K562 (cell line): ENCODE measurements at regions not wholly inside any gene's neighbourhood (a gene's known extent, or its start where the extent isn't known, plus 50 kb on each side); places are given as distances from the start of the nearest gene placed in this dataset.

Source experiments
- ATAC-seq: fragments of 200-7000 bp; cut with Tn5 transposase; 3 replicates; pipeline ENCODE4 v1.9.1; 2020; ENCODE audit warnings: moderate library complexity
- BruUV-seq: library from RNA; stranded (reverse); fragments of 400-500 nt; replicated peaks from 2 replicates; lab custom pipeline; 2021; lab: Mats Ljungman, UMichigan
- CTCF ChIA-PET: fragments of 300-600 bp; formaldehyde crosslinking; extraction: SDS; loops from one replicate; lab custom pipeline; 2021; ENCODE audit warnings: low intra/inter-chr PET ratio; lab: Yijun Ruan, JAX
- POLR2A ChIA-PET: fragments of 300-600, 350-650 bp; sonication (Branson Sonifier 250); formaldehyde crosslinking; extraction: SDS; loops from one replicate; lab custom pipeline; 2021; ENCODE audit warnings: antibody characterized with exemption, inconsistent platforms; lab: Yijun Ruan, JAX
- DNase-seq, 4 experiments: peaks; one replicate each; pipeline versions ENCODE4 v3.0.0 to v3.0.0-alpha.2; 2011 to 2018; ENCODE audit warnings: low spot score in 3 of 4, mixed read lengths in 3 of 4; ENCODE audit errors: extremely low read depth in 1 of 4
- FAIRE-seq: peaks from 2 replicates; lab custom pipeline; 2011; peaks lifted over from hg19 to GRCh38; lab: Jason Lieb, UNC
- H2AFZ ChIP-seq: 2 replicates; pipeline ENCODE4 v1.6.0; 2011; ENCODE audit warnings: low read depth, low read length, control low read depth, inconsistent platforms
- H3K27ac ChIP-seq: fragments of 200-600 bp; 3 replicates; pipeline ENCODE4 v1.8.0; 2011; ENCODE audit warnings: low read depth, mild to moderate bottlenecking, control low read depth, inconsistent platforms, low read length, moderate library complexity, mixed read lengths; ENCODE audit errors: extremely low read depth
- H3K27me3 ChIP-seq, 2 experiments: fragments of 300-600 bp in 1 of 2; 2 replicates in 1 of 2; 3 replicates in 1 of 2; pipeline versions ENCODE4 v1.6.0 to v1.8.0; 2011; ENCODE audit warnings: inconsistent platforms in 2 of 2, low read length in 2 of 2, mild to moderate bottlenecking in 1 of 2, mixed read lengths in 1 of 2, moderate library complexity in 1 of 2; ENCODE audit not compliant: control insufficient read depth in 2 of 2, insufficient read depth in 2 of 2
- H3K36me3 ChIP-seq: fragments of 300-600 bp; 3 replicates; pipeline ENCODE4 v1.8.0; 2011; ENCODE audit warnings: mild to moderate bottlenecking, low read length, inconsistent platforms; ENCODE audit not compliant: control insufficient read depth, insufficient read depth
- H3K4me1 ChIP-seq, 2 experiments: fragments of 200-600 bp in 1 of 2; replicated peaks in 1 of 2; 2 replicates in 1 of 2; 3 replicates in 1 of 2; pipeline versions ENCODE4 v1.5.1 to v1.8.0; 2011; ENCODE audit warnings: inconsistent platforms in 2 of 2, low read length in 2 of 2, mild to moderate bottlenecking in 1 of 2, mixed read lengths in 1 of 2, moderate library complexity in 1 of 2; ENCODE audit not compliant: control insufficient read depth in 2 of 2, insufficient read depth in 2 of 2
- H3K4me2 ChIP-seq: 2 replicates; pipeline ENCODE4 v1.6.1; 2011; ENCODE audit warnings: low read length, control low read depth, inconsistent platforms, mixed read lengths; ENCODE audit not compliant: insufficient read depth
- H3K4me3 ChIP-seq: fragments of 200-600 bp; sonication (generic), shearing (Covaris generic); 2 replicates; pipeline ENCODE4 v1.5.1; 2016; ENCODE audit warnings: control low read depth, inconsistent platforms
- H3K79me2 ChIP-seq: fragments of 200-600 bp; 3 replicates; pipeline ENCODE4 v1.8.0; 2011; ENCODE audit warnings: low read length, inconsistent platforms; ENCODE audit not compliant: control insufficient read depth, insufficient read depth
- H3K9ac ChIP-seq, 2 experiments: 2 replicates each; pipeline versions ENCODE4 v1.6.0 to v1.6.1; 2011; ENCODE audit warnings: low read depth in 2 of 2, low read length in 2 of 2, control low read depth in 1 of 2, inconsistent platforms in 1 of 2, mild to moderate bottlenecking in 1 of 2, mixed read lengths in 1 of 2; ENCODE audit not compliant: insufficient read depth in 1 of 2
- H3K9me1 ChIP-seq: one replicate; pipeline ENCODE4 v1.6.0; 2011; ENCODE audit warnings: inconsistent platforms, mild to moderate bottlenecking, low read length, moderate library complexity; ENCODE audit not compliant: control insufficient read depth, insufficient read depth
- H3K9me3 ChIP-seq: replicated peaks from 2 replicates; pipeline ENCODE4 v1.5.1; 2011; ENCODE audit warnings: low read depth, low read length, inconsistent platforms; ENCODE audit not compliant: control insufficient read depth, insufficient read depth
- H4K20me1 ChIP-seq: replicated peaks from 2 replicates; pipeline ENCODE4 v1.6.1; 2011; ENCODE audit warnings: low read length, inconsistent platforms, mixed read lengths; ENCODE audit not compliant: control insufficient read depth, insufficient read depth
- CREBBP ChIP-seq: IDR thresholded peaks from one replicate; pipeline ENCODE4 v1.6.1; 2012; ENCODE audit warnings: low read depth, mild to moderate bottlenecking, control low read depth, inconsistent platforms, low read length
- FOXM1 ChIP-seq, 2 experiments: fragments of 450-650 bp in 1 of 2; sonication (generic) in 1 of 2; formaldehyde crosslinking in 1 of 2; IDR thresholded peaks; 2 replicates each; pipeline versions ENCODE4 v1.6.1 to v1.9.0; 2017 to 2022; ENCODE audit warnings: low read depth in 2 of 2, mild to moderate bottlenecking in 2 of 2, missing genetic modification reagents in 1 of 2, moderate library complexity in 1 of 2
- HIVEP1 ChIP-seq: fragments of 250-450 bp; sonication (Bioruptor Pico); IDR thresholded peaks from 2 replicates; pipeline ENCODE4 v1.4.0; 2020; ENCODE audit warnings: mild to moderate bottlenecking
- KDM4B ChIP-seq, 2 experiments: fragments of 450-650 bp in 1 of 2; sonication (generic) in 1 of 2; IDR thresholded peaks; 2 replicates each; pipeline ENCODE4 v1.6.1; 2016 to 2017; ENCODE audit warnings: borderline replicate concordance in 2 of 2, antibody characterized with exemption in 1 of 2, low read depth in 1 of 2, mild to moderate bottlenecking in 1 of 2
- MTF1 ChIP-seq: fragments of 250-450 bp; sonication (Bioruptor Pico); IDR thresholded peaks from 2 replicates; pipeline ENCODE4 v1.9.0; 2021; ENCODE audit warnings: moderate library complexity, mild to moderate bottlenecking, inconsistent platforms, borderline replicate concordance
- TGIF2 ChIP-seq: sonication (generic); formaldehyde crosslinking; IDR thresholded peaks from 2 replicates; pipeline ENCODE4 v1.8.1; 2022; ENCODE audit warnings: mild to moderate bottlenecking, missing genetic modification reagents, moderate library complexity
- ZBTB1 ChIP-seq: sonication (generic); formaldehyde crosslinking; IDR thresholded peaks from 2 replicates; pipeline ENCODE4 v1.8.1; 2023; ENCODE audit warnings: missing genetic modification reagents, low read depth, mild to moderate bottlenecking, borderline replicate concordance
- ZNF197 ChIP-seq: fragments of 200-800 bp; sonication (Bioruptor generic); IDR thresholded peaks from 2 replicates; pipeline ENCODE4 v1.6.1; 2016; ENCODE audit warnings: low read depth, missing genetic modification characterization, missing compliant biosample characterization
- WGBS: fragments of 100-300 bp; shearing (Covaris generic); methylation state at CpG from one replicate; pipeline ENCODE4 v1.1.6; 2016; ENCODE audit warnings: low coverage, mixed read lengths; ENCODE audit not compliant: insufficient coverage; ENCODE audit errors: missing lambda C conversion rate; 5-methylcytosine and 5-hydroxymethylcytosine counted together
- in situ Hi-C: fragments of 300-500 bp; cut with MboI; formaldehyde crosslinking; loops from 4 replicates; pipeline ENCODE4 v1.15.0; 2018; ENCODE audit warnings: inconsistent platforms, mixed read lengths
- intact Hi-C: fragments of 100-400 bp; cut with micrococcal nuclease; formaldehyde crosslinking; loops from 2 replicates; pipeline ENCODE4 v1.14.2; 2022
- TF ChIP-seq, protein P1 (sequence below): fragments of 450-650 bp; IDR thresholded peaks from 2 replicates; pipeline ENCODE4 v1.6.1; 2018; ENCODE audit not compliant: partially characterized antibody
- TF ChIP-seq, protein P2 (sequence below): fragments of 450-650 bp; formaldehyde crosslinking; IDR thresholded peaks from 2 replicates; pipeline ENCODE4 v1.4.0; 2022; ENCODE audit warnings: missing genetic modification characterization
- TF ChIP-seq, protein P3 (sequence below): sonication (generic); formaldehyde crosslinking; IDR thresholded peaks from 2 replicates; pipeline ENCODE4 v1.8.0; 2022; ENCODE audit warnings: mild to moderate bottlenecking, missing genetic modification reagents, borderline replicate concordance

DNA sequence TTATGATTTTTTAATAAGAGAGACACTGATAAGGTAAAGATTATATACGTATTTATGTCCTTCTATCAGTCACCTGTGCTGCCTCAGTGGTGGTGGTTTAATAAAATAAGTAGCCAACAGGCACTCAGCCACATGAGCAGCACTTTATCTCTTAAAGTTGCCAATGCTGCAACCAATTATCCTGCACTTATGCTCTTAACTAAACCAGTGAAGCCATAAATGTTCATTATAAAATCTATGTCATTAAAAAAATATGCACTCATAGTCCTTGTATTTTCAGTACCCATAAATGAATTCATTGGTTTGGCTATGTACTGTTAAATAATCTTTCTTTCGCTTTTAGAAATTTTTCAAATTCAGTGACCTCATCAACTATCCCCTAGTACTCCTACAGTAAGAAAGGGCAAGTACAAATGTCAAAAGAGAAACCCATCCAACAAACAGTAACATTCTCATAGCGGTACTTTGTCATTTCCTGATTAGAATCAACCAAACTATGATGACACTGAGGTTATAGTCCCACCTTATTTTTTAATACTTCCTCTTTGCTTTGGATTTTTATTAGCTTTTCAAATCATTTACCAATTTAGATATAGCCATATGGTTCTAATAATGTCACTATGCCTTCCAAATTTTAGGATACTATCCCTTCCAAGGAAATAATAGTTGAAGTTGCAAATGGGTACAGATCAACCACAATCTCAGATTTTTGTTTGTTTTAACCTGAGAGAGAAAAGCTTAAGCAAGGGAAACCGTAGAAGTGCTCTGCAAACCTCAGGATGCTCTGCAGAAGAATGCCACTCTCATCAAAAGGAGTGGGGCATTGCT, 190.9 kb downstream of the KLF12 start (continued):
- TF ChIP-seq ZBTB1 (CRISPR knock-in tag) (no peak), KDM4B (IDR thresholded peaks at IDR 0.05; ENCODE audit: borderline replicate concordance in 2 of 2, low read depth in 1 of 2) (no peak)

DNA sequence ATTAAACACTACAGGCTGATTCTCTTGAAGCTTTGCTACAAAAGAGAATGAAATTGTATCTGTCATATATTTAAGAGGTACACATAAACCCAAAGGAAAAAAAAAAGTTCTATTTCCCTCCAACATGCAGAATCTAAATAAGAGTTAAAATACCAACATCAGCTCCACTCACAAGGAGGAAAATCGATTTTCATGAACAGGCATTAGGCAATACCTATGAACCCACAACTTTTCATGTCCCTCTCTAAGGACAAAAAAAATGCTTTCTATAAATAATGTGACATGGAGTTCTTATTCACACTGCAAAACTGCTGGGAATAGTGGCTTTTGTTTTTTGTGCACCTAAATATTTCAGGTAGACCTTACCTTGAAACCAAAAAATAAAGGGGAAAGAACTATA, 192.5 kb downstream of the KLF12 start:
- no peaks in the 10 kb centered on the region for H3K36me3 ChIP-seq
- no peaks in the 10 kb centered on the region for H3K9me3 ChIP-seq
- H2AFZ ChIP-seq, result no peak overlapping the region
- intact Hi-C loops, result no loop called here
- no peak for FAIRE-seq
- no peak for ATAC-seq
- WGBS, result 0% methylated on average over 1 of the region's 1 CpG
- H3K9ac ChIP-seq, result no peak overlapping the region
- no peaks in the 10 kb centered on the region for H3K4me1 ChIP-seq
- ChIA-PET POLR2A (no interaction called here), CTCF (no interaction called here)
- no peak overlapping the region for H3K4me3 ChIP-seq
- no peaks in the 10 kb centered on the region for H4K20me1 ChIP-seq
- no peaks in the 10 kb centered on the region for H3K27me3 ChIP-seq
- H3K27ac ChIP-seq, result no peak overlapping the region
- no TSS peak for BruUV-seq
- H3K4me2 ChIP-seq, result no peak overlapping the region
- in situ Hi-C loops, result no loop called here
- no peaks in the 10 kb centered on the region for H3K79me2 ChIP-seq
- no peak for DNase-seq
- H3K9me1 ChIP-seq, result no peaks in the 10 kb centered on the region
- TF ChIP-seq FOXM1 (IDR thresholded peaks at IDR 0.05; ENCODE audit: low read depth) (no peak), FOXM1 (CRISPR knock-in tag; IDR thresholded peaks at IDR 0.05; ENCODE audit: low read depth) (no peak), ZNF197 (CRISPR knock-in tag) (no peak), HIVEP1 (CRISPR knock-in tag) (no peak), MTF1 (CRISPR knock-in tag) (no peak), TGIF2 (CRISPR knock-in tag) (no peak), CREBBP (no peak)
- TF ChIP-seq, protein P1, sequence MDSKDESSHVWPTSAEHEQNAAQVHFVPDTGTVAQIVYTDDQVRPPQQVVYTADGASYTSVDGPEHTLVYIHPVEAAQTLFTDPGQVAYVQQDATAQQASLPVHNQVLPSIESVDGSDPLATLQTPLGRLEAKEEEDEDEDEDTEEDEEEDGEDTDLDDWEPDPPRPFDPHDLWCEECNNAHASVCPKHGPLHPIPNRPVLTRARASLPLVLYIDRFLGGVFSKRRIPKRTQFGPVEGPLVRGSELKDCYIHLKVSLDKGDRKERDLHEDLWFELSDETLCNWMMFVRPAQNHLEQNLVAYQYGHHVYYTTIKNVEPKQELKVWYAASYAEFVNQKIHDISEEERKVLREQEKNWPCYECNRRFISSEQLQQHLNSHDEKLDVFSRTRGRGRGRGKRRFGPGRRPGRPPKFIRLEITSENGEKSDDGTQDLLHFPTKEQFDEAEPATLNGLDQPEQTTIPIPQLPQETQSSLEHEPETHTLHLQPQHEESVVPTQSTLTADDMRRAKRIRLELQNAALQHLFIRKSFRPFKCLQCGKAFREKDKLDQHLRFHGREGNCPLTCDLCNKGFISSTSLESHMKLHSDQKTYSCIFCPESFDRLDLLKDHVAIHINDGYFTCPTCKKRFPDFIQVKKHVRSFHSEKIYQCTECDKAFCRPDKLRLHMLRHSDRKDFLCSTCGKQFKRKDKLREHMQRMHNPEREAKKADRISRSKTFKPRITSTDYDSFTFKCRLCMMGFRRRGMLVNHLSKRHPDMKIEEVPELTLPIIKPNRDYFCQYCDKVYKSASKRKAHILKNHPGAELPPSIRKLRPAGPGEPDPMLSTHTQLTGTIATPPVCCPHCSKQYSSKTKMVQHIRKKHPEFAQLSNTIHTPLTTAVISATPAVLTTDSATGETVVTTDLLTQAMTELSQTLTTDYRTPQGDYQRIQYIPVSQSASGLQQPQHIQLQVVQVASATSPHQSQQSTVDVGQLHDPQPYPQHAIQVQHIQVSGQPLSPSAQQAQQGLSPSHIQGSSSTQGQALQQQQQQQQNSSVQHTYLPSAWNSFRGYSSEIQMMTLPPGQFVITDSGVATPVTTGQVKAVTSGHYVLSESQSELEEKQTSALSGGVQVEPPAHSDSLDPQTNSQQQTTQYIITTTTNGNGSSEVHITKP, result no peak
- TF ChIP-seq, protein P2, sequence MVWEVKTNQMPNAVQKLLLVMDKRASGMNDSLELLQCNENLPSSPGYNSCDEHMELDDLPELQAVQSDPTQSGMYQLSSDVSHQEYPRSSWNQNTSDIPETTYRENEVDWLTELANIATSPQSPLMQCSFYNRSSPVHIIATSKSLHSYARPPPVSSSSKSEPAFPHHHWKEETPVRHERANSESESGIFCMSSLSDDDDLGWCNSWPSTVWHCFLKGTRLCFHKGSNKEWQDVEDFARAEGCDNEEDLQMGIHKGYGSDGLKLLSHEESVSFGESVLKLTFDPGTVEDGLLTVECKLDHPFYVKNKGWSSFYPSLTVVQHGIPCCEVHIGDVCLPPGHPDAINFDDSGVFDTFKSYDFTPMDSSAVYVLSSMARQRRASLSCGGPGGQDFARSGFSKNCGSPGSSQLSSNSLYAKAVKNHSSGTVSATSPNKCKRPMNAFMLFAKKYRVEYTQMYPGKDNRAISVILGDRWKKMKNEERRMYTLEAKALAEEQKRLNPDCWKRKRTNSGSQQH (CRISPR knock-in tag), result no peak
- TF ChIP-seq, protein P3, sequence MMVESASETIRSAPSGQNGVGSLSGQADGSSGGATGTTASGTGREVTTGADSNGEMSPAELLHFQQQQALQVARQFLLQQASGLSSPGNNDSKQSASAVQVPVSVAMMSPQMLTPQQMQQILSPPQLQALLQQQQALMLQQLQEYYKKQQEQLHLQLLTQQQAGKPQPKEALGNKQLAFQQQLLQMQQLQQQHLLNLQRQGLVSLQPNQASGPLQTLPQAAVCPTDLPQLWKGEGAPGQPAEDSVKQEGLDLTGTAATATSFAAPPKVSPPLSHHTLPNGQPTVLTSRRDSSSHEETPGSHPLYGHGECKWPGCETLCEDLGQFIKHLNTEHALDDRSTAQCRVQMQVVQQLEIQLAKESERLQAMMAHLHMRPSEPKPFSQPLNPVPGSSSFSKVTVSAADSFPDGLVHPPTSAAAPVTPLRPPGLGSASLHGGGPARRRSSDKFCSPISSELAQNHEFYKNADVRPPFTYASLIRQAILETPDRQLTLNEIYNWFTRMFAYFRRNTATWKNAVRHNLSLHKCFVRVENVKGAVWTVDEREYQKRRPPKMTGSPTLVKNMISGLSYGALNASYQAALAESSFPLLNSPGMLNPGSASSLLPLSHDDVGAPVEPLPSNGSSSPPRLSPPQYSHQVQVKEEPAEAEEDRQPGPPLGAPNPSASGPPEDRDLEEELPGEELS (CRISPR knock-in tag), result no peak
